Ishikawa (cell line): ENCODE measurements at regions not wholly inside any gene's neighbourhood (a gene's known extent, or its start where the extent isn't known, plus 50 kb on each side); places are given as distances from the start of the nearest gene placed in this dataset.

Experiments
- CEBPB ChIP-seq: IDR thresholded peaks from 2 replicates; pipeline ENCODE4 v1.6.1; 2012
- CREB1 ChIP-seq: IDR thresholded peaks from 2 replicates; pipeline ENCODE4 v1.6.1; 2012; ENCODE audit warnings: low read depth
- EGR1 ChIP-seq: IDR thresholded peaks from 2 replicates; pipeline ENCODE4 v1.6.1; 2012
- EP300 ChIP-seq: IDR thresholded peaks from 2 replicates; pipeline ENCODE4 v1.6.1; 2012; ENCODE audit warnings: borderline replicate concordance
- NFIC ChIP-seq: IDR thresholded peaks from 2 replicates; pipeline ENCODE4 v1.6.1; 2012
- RAD21 ChIP-seq: IDR thresholded peaks from 2 replicates; pipeline ENCODE4 v1.6.1; 2012; ENCODE audit warnings: low read depth
- TAF1 ChIP-seq: IDR thresholded peaks from 2 replicates; pipeline ENCODE4 v1.6.1; 2012; ENCODE audit warnings: low read depth, mild to moderate bottlenecking
- TCF12 ChIP-seq: IDR thresholded peaks from 2 replicates; pipeline ENCODE4 v1.6.1; 2012; ENCODE audit warnings: low read depth
- YY1 ChIP-seq: IDR thresholded peaks from 2 replicates; pipeline ENCODE4 v1.6.1; 2012; ENCODE audit warnings: low read depth
- TF ChIP-seq, protein P1 (sequence below): IDR thresholded peaks from 2 replicates; pipeline ENCODE4 v1.6.1; 2012
- TF ChIP-seq, protein P2 (sequence below): IDR thresholded peaks from 2 replicates; pipeline ENCODE4 v1.6.1; 2012; ENCODE audit warnings: low read depth, mild to moderate bottlenecking
- TF ChIP-seq, protein P3 (sequence below): IDR thresholded peaks from 2 replicates; pipeline ENCODE4 v1.6.1; 2012

DNA sequence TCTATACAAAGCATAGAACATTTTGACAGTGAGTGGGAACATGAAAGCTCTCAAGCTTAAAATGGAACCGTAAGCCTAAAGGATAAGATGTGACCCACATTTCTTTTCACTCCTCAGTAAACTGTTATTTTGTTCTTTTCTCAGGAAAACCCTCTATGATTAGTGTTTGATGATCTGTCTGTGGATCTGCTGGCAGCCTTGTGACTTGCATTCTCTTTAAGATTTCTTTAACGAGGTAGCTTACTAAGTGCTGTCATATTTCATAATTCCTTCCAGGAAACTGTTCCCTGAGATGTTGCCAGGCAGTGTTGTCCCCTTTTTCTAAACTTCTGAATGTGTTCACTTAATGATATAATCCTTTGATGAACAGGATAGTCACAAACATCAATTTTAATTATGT, 167.6 kb downstream of the PYDC2 start:
- TF ChIP-seq NFIC (no peak), EGR1 (no peak), CREB1 (no peak), CEBPB (no peak), RAD21 (no peak), YY1 (no peak), TAF1 (no peak), TCF12 (no peak), EP300 (no peak)
- TF ChIP-seq, protein P1, sequence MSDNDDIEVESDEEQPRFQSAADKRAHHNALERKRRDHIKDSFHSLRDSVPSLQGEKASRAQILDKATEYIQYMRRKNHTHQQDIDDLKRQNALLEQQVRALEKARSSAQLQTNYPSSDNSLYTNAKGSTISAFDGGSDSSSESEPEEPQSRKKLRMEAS, result no peak
- TF ChIP-seq, protein P2, sequence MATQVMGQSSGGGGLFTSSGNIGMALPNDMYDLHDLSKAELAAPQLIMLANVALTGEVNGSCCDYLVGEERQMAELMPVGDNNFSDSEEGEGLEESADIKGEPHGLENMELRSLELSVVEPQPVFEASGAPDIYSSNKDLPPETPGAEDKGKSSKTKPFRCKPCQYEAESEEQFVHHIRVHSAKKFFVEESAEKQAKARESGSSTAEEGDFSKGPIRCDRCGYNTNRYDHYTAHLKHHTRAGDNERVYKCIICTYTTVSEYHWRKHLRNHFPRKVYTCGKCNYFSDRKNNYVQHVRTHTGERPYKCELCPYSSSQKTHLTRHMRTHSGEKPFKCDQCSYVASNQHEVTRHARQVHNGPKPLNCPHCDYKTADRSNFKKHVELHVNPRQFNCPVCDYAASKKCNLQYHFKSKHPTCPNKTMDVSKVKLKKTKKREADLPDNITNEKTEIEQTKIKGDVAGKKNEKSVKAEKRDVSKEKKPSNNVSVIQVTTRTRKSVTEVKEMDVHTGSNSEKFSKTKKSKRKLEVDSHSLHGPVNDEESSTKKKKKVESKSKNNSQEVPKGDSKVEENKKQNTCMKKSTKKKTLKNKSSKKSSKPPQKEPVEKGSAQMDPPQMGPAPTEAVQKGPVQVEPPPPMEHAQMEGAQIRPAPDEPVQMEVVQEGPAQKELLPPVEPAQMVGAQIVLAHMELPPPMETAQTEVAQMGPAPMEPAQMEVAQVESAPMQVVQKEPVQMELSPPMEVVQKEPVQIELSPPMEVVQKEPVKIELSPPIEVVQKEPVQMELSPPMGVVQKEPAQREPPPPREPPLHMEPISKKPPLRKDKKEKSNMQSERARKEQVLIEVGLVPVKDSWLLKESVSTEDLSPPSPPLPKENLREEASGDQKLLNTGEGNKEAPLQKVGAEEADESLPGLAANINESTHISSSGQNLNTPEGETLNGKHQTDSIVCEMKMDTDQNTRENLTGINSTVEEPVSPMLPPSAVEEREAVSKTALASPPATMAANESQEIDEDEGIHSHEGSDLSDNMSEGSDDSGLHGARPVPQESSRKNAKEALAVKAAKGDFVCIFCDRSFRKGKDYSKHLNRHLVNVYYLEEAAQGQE, result no peak
- TF ChIP-seq, protein P3, sequence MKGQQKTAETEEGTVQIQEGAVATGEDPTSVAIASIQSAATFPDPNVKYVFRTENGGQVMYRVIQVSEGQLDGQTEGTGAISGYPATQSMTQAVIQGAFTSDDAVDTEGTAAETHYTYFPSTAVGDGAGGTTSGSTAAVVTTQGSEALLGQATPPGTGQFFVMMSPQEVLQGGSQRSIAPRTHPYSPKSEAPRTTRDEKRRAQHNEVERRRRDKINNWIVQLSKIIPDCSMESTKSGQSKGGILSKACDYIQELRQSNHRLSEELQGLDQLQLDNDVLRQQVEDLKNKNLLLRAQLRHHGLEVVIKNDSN, result no peak
